ENCODE measurements at regions not wholly inside any gene's neighbourhood (a gene's known extent, or its start where the extent isn't known, plus 50 kb on each side); places are given as distances from the start of the nearest gene placed in this dataset.

GRCh38 chr7:47091141-47091540 is 490.8 kb downstream of the TNS3 start:
- H3K27ac ChIP-seq (ENCODE audit: low read depth in 1 of 2, low read length in 2 of 2): no peak overlapping the region
- 85% methylated on average over 3 of the region's 3 CpGs for WGBS
- peaks cover 0 to 5% (median 2%) of the 10 kb centered on the region in 4 donors for H3K4me1 ChIP-seq (ENCODE audit: control insufficient read depth in 4 of 4, insufficient read depth in 4 of 4, low read length in 3 of 4)

More at GRCh38 chr7:47091141-47091540, 490.8 kb downstream of the TNS3 start:
- Histone ChIP-seq H3K9me3 (ENCODE audit: control insufficient read depth in 4 of 4, low read length in 3 of 4) (no peaks in the 10 kb centered on the region), H3K9ac (ENCODE audit: low read depth in 1 of 2, low read length in 2 of 2) (no peak overlapping the region), H3K4me3 (ENCODE audit: low read depth in 1 of 3, low read length in 3 of 3) (no peak overlapping the region), H3K36me3 (ENCODE audit: control insufficient read depth in 4 of 4, insufficient read depth in 3 of 4, low read depth in 1 of 4, low read length in 3 of 4) (no peaks in the 10 kb centered on the region), H3K27me3 (ENCODE audit: control insufficient read depth in 4 of 4, insufficient read depth in 4 of 4, low read length in 3 of 4) (no peaks in the 10 kb centered on the region)
- TF ChIP-seq NR2F2 (IDR thresholded peaks at IDR 0.05): no peak
- no peak for TF ChIP-seq GABPA (IDR thresholded peaks at IDR 0.05 in 1 of 2, conservative IDR thresholded peaks at IDR 0.05 in 1 of 2)
- no peak for TF ChIP-seq YY1 (IDR thresholded peaks at IDR 0.05)
- TF ChIP-seq FOXA2 (IDR thresholded peaks at IDR 0.05): no peak
- TF ChIP-seq MAX (IDR thresholded peaks at IDR 0.05): no peak
- no peak for TF ChIP-seq SP1 (IDR thresholded peaks at IDR 0.05)
- TF ChIP-seq ATF3 (IDR thresholded peaks at IDR 0.05): no peak
- TF ChIP-seq, protein P1, sequence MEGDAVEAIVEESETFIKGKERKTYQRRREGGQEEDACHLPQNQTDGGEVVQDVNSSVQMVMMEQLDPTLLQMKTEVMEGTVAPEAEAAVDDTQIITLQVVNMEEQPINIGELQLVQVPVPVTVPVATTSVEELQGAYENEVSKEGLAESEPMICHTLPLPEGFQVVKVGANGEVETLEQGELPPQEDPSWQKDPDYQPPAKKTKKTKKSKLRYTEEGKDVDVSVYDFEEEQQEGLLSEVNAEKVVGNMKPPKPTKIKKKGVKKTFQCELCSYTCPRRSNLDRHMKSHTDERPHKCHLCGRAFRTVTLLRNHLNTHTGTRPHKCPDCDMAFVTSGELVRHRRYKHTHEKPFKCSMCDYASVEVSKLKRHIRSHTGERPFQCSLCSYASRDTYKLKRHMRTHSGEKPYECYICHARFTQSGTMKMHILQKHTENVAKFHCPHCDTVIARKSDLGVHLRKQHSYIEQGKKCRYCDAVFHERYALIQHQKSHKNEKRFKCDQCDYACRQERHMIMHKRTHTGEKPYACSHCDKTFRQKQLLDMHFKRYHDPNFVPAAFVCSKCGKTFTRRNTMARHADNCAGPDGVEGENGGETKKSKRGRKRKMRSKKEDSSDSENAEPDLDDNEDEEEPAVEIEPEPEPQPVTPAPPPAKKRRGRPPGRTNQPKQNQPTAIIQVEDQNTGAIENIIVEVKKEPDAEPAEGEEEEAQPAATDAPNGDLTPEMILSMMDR (IDR thresholded peaks at IDR 0.05; ENCODE audit: low read depth, low read length, missing input control): no peak
- no peak for TF ChIP-seq RXRA (IDR thresholded peaks at IDR 0.05)
- no peak for TF ChIP-seq HNF4A (conservative IDR thresholded peaks at IDR 0.05)
- TF ChIP-seq FOXA1 (IDR thresholded peaks at IDR 0.05): no peak
- no peak for TF ChIP-seq TAF1 (conservative IDR thresholded peaks at IDR 0.05)
- TF ChIP-seq RAD21 (IDR thresholded peaks at IDR 0.05): no peak
- TF ChIP-seq EGR1 (IDR thresholded peaks at IDR 0.05; ENCODE audit: low read depth in 2 of 2): no peak
- no peak for TF ChIP-seq ZBTB33 (IDR thresholded peaks at IDR 0.05)
- TF ChIP-seq, protein P2, sequence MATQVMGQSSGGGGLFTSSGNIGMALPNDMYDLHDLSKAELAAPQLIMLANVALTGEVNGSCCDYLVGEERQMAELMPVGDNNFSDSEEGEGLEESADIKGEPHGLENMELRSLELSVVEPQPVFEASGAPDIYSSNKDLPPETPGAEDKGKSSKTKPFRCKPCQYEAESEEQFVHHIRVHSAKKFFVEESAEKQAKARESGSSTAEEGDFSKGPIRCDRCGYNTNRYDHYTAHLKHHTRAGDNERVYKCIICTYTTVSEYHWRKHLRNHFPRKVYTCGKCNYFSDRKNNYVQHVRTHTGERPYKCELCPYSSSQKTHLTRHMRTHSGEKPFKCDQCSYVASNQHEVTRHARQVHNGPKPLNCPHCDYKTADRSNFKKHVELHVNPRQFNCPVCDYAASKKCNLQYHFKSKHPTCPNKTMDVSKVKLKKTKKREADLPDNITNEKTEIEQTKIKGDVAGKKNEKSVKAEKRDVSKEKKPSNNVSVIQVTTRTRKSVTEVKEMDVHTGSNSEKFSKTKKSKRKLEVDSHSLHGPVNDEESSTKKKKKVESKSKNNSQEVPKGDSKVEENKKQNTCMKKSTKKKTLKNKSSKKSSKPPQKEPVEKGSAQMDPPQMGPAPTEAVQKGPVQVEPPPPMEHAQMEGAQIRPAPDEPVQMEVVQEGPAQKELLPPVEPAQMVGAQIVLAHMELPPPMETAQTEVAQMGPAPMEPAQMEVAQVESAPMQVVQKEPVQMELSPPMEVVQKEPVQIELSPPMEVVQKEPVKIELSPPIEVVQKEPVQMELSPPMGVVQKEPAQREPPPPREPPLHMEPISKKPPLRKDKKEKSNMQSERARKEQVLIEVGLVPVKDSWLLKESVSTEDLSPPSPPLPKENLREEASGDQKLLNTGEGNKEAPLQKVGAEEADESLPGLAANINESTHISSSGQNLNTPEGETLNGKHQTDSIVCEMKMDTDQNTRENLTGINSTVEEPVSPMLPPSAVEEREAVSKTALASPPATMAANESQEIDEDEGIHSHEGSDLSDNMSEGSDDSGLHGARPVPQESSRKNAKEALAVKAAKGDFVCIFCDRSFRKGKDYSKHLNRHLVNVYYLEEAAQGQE (IDR thresholded peaks at IDR 0.05): no peak
- no peak for DNase-seq (ENCODE audit: low spot score)

Data from liver (tissue), 8 donors.